Hematopoietic multipotent progenitor cell treated with erythropoietin and hydrocortisone succinate and interleukin-3 and kit ligand, for 6 days (in vitro differentiated cells): ENCODE measurements at regions not wholly inside any gene's neighbourhood (a gene's known extent, or its start where the extent isn't known, plus 50 kb on each side); places are given as distances from the start of the nearest gene placed in this dataset.
"Not testable (repeated sequence)": the region's sequence is repeated elsewhere in the genome, so short reads cannot be mapped to it uniquely, and the experiment has no call there.

Experiments
- DNase-seq: peaks from one replicate; pipeline ENCODE4 v3.0.0-alpha.2; 2015

DNA sequence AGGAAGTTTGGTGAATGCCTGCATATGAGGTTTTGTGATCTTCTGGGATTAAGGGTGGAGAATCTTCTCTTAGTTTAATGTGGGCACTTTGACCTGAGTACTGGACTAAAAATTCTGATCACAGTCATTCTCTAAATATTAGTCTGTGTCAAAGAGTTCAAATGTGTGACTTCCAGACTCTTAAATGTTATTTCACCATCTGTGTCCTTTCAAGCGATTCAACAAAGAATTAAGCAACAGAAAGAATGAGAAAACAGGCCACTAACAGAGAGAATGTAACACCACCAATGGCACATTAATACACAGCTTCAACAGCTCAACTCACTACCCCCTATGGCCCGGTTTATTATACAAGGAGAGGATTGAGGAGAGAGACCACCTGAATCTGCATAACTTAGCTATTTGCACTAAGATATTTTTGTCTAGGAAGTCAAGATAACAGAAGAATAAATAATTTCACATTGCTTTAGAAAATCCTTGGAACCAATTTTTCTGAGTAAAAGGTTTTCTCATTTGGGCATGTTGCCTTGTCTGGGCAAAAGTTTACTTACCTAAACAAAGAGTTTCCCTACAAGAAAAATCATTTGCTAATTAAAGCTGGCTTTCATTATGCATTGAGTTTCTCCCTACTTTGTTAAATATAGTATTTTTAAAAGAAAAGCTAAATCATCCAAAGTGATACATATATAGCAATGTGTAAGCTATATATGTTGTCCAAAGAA lies 1313.7 kb downstream of the NCAM2 start:
- DNase-seq = no peak

DNA sequence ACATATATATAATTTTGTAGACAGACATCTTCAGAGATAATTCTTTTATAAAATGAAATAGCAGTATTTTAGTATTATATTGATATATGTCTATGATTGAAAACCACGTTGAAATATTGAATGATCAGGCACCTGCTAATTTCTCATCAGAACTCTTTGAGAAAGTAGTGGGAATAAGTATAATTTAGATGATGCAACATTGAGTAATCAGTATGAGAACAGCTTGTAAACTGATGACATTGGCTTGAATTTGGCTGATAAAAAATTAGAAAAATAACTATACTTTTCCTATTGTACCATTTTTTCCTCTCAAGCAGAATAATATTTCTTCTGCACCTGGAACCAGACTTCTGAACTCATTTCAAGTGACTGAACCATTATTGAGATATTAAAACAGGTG lies 1316.8 kb downstream of the NCAM2 start:
- no peak for DNase-seq

DNA sequence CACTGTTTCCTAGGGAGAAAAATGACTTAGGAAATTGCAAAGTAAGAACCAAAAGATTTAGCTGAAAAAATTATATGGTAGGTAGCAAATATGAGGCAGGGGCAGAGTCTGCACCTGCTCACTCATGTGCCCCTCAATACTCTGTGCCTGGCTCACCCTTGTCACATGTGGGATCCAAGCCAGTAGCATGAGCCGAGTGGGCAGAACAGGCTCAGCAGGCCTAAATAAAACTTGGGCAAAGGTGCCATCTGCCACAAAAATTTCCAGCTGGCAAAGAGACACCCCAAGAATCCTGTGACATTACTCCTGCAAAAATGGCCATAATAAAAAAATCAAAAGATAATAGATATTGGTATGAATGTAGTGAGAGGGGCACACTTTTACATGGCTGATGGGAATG lies 1321.2 kb downstream of the NCAM2 start:
- DNase-seq = no peak

DNA sequence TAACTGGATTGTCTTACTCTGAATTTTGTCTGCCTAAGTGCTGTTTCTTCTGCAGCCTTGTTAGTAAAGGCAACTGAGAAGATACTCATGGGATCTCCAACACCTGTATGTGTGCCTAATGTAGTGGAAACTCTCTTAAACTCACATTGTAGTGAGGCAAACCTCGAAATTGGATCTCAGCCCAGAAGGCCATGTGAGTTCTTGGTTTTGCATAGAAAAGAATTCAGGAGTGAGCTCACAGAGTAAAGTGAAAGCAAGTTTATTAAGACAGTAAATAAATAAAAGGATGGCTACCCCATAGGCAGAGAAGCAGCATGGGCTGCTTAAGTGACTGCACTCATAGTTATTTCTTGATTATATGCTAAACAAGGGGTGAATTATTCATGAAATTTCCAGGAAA lies 1344.7 kb downstream of the NCAM2 start:
- no peak for DNase-seq

DNA sequence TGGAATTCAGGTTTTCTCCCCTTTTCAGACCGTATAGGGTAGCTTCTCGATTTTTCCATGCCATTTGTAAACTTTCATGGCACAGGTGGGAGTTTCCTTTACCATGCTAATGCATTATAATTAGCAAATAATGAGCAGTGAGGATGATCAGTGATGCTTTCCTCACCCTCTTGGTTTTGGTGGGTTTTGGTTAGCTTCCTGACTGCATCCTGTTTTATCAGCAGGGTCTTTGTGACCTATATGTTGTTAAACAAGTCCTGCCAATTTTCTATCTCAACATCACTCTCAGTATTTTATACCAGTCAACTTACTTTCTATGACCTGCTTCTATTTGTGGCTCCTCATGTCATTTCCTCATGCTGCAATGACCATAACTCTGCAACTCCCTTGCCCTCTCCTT lies 1345.1 kb downstream of the NCAM2 start:
- no peak for DNase-seq

DNA sequence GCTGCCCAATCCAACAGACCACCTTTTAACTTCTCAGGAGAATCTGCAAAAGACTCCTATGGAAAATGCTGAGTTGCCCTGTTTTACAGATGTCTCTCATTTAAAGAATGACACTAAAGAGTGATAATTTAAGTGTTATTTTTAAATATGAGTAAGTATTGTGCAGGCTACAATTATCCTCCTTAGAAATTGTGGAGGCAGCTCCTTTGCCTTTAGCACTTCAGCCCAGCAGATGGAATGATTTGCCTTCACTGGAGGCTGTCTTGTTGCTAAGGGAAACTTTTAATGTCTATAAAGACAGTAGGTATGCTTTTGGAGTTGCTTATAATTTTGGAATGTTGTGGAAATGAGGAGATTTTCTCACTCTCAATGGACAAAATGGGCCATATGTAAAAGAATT lies 1345.5 kb downstream of the NCAM2 start:
- no peak for DNase-seq

DNA sequence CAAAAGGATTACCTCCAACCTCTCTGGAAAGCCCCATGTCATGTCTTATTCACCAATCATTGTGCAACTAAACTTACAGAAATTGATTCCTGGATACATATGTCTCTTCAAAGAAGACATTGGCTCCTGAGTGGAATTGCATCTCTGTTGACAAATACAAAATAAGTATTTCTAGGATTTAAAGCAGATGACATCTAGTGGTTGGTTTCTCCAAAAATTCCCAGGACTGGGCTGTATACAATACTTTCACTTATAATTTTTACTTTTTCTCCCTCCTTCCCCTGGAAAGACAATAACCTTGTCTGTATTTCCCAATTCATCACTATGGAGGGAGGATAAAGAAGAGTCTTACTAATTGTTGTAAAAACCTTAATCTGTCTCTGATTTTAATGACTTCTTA lies 1347.4 kb downstream of the NCAM2 start:
- DNase-seq = no peak

DNA sequence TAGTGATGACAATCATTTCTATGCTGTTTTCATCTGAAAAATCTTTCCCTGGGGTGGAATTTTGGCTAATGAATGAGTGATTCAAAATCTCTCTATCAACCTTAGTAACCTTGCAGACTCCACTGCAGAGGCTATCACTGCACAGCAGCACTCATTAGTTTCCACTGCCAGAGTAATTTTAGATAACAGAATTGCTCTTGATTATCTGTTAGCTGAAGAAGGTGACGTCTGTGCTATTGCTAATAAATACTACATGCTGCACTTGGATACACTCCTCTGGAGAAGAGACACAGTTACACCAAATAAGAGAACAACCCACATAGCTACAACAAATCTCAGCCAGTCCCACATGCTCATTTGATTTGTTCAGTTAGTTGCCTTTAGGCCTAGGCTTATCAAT lies 1348.4 kb downstream of the NCAM2 start:
- no peak for DNase-seq

DNA sequence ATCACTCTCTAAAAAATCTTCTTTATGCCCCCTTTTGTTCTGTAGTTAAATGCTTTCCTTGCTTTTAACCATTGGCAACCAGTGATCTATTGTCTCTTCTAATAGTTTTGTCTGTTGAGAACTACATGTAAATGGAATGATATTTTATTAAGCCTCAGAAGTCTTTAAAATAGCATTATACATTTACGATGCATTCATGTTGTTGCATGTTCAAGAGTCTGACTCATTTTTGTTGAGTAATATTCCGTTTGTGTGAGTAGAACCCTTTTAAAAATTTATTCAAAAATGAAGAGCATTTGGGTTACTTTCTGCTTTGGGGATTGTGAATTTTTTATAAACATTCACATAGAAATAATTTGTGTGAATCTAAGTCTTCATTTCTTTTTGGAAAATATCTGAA lies 1352.9 kb downstream of the NCAM2 start:
- no peak for DNase-seq

DNA sequence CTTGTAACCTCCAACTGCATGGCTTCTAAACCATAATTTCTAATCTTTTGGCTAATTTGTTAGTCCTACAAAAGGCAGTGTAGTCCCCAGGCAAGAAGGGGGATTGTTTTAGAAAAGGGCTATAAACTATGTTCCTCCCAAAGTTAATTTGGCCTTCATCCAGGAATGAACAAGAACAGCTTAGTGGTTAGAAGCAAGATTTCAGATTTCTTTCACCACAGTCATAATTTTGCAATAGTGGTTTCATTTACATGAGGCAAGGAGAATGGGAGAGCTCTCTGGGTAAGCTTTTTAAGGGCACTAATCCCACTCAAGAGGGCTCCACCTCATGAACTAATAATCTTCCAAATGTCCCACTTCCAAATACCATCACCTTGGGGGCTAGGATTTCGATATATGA lies 1353.9 kb downstream of the NCAM2 start:
- DNase-seq = peak; percentile 1

DNA sequence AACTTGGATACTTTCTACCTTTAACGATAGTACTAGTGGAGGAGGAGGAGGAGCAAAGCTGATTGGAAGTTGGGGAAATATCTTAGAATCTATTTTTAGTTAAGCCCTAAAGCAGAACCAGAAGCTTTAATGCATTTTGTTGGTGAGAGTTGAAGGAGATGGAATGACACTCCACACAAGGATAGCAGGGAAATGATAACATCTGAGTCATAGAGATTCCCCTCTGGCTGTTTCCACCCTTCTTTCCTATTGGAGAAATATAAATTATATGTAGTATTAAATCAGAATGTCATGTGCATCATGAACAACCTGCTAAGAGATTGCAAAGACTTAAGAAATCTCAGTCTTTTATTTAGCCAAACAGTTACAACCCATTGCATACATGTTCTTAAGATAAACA lies 1357.7 kb downstream of the NCAM2 start:
- no peak for DNase-seq

DNA sequence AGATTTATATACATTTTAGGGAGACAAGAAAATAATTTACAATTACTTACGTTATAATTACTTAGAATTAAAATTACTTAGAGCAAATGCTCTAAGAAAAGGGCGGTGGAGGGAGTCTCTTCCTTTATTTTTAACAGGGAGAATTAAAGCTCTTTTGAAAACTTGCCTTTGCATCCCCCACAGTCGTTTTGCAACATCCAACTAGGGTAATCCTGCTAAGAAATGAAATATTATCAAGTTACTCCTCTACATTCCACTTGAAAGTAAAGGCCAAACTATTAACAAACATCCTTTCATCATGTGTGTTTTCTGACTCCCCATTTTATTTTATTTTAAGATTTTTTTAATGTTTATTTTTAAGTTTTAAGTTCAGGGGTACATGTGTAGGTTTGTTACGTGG lies 1358.5 kb downstream of the NCAM2 start:
- DNase-seq = no peak

DNA sequence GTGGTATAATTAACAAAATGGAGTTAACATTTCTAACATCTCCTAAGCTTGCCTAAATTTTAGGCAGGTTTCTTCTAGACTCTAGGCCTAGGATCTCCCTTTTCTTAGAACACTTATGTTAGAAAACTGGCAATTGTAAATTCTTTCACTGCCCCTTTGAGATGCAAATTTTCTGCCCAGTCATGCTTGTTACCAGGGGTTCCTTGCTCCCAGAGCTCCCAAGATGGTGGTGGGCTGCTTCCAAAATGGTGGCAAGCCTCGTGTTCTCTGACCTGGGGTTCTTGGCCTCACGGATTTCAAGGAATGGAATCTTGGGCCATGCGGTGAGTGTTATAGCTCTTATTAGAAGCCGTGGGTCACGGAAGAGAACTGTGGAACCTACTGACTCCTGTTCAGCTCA lies 1361.4 kb downstream of the NCAM2 start:
- not testable (repeated sequence) for DNase-seq

DNA sequence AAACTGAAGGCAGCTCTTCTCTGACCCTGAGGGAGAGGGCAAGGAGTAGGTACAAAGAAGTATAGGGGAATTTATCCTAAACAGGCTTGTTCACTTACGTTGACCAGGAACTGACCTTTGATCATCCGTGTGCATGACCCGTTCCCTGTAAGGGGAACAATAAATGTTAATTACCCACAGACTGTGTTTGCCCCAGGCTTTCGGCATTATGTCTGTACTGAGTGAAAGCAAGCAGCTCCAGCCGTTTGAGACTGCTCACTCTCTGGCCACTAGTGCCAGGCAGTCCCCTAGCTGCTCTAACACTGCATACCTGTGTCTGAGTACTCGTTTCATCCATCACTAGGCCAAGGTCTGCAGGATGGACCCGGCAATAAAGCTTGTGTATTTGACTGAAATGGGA lies 1365.3 kb downstream of the NCAM2 start:
- DNase-seq = no peak

DNA sequence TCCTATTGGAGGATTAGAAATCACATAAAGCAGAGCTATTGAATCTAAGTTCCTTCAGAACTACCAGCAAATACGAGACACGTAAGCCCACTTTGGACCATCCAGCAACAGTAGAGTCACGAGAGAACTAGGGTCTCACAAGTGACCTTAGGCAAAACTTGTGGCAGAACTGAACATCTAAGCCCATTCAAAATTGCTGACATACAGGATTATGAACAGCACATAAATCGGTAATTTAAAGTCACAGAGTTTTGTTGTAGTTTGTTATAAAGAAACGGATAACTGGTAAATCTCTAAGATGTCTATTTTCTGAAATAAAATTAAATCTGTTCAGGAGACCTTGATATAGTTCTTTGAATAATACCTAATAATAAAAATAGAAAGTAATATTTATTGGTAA lies 1366.0 kb downstream of the NCAM2 start:
- DNase-seq = no peak

DNA sequence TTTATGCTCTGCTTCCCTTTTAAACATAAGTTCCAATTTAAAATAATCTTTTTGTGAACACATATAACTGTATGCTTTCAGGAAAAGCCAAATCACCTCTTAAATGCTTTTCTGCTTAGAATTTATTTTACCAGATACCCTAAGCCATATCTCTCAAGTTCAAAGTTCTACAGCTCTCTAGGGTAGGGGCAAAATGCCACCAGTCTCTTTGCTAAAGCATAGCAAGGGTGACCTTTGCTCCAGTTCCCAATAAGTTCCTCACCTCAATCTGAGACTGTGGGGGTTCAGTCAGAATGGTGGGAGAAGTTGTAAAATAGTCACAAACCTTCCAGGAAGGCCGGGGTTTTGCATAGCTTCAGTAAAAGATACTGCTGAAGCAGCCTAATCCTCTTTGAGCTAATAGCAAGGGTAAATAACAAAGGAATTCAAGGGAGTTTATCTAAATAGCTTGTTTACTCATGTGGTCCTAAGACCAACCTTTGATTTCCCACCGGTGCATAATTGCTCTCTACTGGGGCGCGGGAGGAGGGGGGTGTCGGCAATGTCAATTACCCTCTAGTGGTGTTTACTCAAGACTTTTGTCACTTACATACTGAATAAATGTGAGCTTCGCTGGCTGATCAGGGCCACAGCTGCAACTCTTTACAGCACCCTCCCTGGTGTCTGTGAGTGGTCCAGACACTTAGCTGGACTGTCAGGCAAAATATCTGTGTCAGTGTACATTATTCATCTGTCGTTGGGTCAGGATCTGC lies 1376.2 kb downstream of the NCAM2 start:
- DNase-seq = no peak

DNA sequence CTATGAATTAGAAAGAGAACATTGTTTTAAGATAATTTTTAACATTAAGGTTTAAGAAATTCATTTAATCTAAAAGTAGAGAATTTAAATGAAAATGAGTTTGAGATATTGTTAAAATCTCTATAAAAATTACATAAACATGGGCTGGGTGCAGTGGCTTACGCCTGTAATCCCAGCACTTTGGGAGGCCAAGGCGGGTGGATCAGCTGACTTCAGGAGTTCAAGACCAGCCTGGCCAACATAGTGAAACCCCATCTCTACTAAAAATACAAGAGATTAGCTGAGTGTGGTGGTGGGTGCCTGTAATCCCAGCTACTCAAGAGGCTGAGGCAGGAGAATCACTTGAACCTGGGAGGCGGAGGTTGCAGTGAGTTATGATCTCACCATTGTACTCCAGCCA lies 1379.6 kb downstream of the NCAM2 start:
- not testable (repeated sequence) for DNase-seq

DNA sequence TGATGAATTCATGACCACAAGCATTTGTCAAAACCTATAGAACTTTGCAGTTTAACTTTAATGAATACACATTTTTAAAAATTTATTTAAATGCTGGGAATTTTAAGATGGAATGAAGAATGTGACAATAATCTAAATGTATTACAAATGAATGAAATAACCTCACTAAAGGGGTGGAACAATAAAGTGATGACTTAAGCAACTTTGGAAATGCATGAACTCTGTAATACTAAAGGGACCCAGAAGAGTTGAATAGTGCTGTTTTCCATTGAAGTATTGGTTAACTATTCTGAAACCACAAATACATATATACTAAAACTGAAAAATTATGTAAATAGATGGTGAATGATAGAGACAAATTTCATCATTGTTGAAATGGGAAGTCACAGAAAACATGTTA lies 1395.1 kb downstream of the NCAM2 start:
- no peak for DNase-seq

DNA sequence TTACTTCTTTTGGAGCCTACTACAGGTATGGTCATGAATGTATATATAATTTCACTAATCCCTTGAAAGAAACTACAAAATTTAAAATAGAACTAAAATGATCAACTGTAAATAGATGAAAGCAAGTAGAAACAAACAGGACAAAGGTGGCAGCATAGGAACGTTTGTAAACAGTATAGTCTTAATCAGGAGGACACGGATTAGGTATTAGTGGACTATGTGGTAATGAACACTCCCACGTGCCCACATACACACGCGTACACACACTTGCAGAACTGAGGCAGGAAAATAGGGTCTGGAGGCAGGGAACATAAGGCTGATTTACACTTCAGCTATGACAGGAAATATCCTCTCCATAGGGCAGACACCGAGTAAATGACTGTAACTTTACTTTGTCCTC lies 1397.8 kb downstream of the NCAM2 start:
- no peak for DNase-seq

DNA sequence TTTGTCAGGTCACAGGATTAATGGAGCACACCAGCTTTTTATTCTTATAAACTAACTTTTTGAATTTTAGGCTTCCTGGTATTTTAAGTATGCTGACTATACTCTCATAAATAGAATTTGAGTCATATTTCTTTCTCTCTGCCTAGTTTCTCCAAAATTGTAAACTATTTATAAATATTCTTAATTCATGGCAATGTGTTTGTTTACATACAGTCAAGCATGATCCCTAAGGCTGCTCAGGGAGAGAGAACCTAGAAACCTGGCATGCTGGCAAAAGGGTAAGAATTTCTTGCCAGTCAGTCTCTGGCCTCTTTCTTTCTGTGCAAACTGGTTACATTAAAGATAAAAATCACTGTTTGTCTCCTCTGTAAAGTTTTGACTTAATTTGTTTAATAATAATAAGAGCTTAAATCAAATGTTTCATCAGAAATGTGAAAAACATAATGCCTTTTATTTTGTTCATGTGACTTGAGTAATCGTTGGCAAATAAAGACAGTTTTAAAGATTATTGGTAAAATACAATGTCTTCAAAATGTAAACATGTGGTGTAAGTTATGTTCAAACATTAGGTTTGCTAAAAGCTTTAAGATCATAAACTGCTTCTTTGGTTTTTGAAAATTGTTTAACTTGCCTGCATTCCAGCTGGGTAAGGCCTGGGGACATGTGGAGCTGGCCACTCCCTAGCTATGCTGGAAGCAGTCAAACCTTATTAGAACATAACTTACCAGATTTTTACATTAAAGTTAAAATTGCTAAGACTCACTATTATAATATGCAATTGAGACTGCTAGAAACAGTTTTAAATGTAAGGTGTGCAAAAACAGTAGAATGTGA lies 1401.7 kb downstream of the NCAM2 start:
- DNase-seq = no peak

DNA sequence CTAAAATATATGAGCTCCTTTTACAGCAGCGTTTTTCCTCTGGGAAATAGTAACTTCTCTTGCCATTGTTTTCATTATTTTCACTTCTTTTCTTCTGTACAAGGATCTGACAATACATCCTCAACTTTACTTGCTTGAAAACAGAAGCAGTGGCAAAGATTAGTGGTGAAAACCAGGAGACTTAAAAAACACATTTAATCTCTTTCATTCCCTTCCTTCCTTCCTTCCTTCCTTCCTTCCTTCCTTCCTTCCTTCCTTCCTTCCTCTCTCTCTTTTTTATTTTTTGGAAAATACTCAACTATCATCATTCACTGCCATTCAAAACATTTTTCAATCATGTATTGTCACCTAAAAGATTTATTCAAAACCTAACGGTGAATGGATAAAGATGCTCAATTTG lies 1411.4 kb downstream of the NCAM2 start:
- DNase-seq = no peak

DNA sequence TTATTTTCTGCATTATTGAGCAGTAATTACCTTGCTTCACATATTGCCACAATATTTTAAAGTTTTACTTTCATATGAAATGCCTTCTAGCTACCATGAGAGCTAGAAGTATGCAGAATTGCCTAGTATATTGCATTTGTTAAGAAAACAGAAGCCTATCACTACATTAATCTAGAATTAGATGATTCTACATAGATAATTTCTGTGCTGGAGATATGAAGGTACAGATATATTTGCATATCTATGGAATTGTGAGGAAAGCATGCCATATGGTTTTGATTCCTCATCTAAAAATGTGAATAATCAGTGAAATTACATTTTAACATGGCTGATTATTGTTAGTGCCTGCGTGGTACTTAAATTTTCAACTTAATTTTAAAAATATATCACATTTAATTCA lies 1418.3 kb downstream of the NCAM2 start:
- DNase-seq = no peak

DNA sequence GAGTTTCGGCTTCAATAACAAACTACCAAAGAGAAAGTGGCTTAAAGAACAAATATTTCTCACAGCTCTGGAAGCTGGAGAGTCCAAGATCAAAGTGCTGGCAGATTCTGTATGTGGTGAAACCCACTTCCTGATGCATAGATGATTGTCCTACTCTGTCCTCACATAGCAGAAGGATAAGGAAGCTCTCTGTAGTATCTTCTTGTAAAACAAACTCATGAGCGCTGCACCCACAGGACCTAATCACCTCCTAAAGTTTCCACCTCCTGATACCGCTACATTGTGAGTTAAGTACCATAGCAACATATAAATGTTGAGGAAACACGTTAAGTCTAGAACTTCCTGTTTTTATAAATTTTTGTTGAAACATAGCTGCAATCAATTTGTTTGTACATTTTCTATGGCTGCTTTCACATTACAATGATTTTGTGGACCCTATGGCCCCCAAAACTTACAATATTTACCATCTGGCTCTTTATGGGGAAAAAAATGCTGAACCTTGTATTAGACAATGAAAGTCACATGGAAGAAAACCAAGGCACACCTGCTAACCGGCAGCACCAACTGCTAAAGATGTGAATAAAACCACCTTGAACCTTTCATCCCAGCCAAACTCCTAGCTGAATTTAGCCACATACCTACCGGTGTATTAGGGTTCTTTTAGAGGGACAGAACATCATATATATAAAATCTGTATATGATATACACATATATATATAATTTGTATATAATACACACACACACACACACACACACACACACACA lies 1423.4 kb downstream of the NCAM2 start:
- peak; percentile 57 for DNase-seq
